KMS-11 (cell line): ENCODE measurements at regions not wholly inside any gene's neighbourhood (a gene's known extent, or its start where the extent isn't known, plus 50 kb on each side); places are given as distances from the start of the nearest gene placed in this dataset.

ENCODE experiments used
- H2AFZ ChIP-seq: fragments of 200-600 bp; sonication (generic); 2 replicates; pipeline ENCODE4 v1.6.1; 2016; ENCODE audit warnings: antibody characterized with exemption, mixed run types, low read depth
- H3K27ac ChIP-seq: fragments of 200-600 bp; sonication (generic); 2 replicates; pipeline ENCODE4 v1.6.1; 2016; ENCODE audit warnings: mild to moderate bottlenecking, mixed run types
- H3K27me3 ChIP-seq: fragments of 200-600 bp; sonication (generic); 2 replicates; pipeline ENCODE4 v1.6.1; 2017; ENCODE audit warnings: mild to moderate bottlenecking, low read depth, mixed run types, moderate library complexity; ENCODE audit not compliant: insufficient read depth
- H3K36me3 ChIP-seq: fragments of 200-600 bp; sonication (generic); 2 replicates; pipeline ENCODE4 v1.6.1; 2017; ENCODE audit warnings: mild to moderate bottlenecking, mixed run types; ENCODE audit not compliant: insufficient read depth
- H3K4me1 ChIP-seq: fragments of 200-600 bp; sonication (generic); 2 replicates; pipeline ENCODE4 v1.6.1; 2016; ENCODE audit warnings: mild to moderate bottlenecking, low read depth, mixed run types; ENCODE audit not compliant: poor library complexity, severe bottlenecking
- H3K4me2 ChIP-seq: fragments of 200-600 bp; sonication (generic); 2 replicates; pipeline ENCODE4 v1.7.0; 2016; ENCODE audit warnings: mild to moderate bottlenecking, mixed run types
- H3K4me3 ChIP-seq: fragments of 200-600 bp; sonication (generic); IDR thresholded peaks from 2 replicates; pipeline ENCODE4 v1.6.1; 2017; ENCODE audit warnings: low read depth, low read length, mixed read lengths; ENCODE audit not compliant: insufficient read depth
- H3K79me2 ChIP-seq: fragments of 200-600 bp; sonication (generic); 2 replicates; pipeline ENCODE4 v1.6.1; 2016; ENCODE audit warnings: low read depth, mixed run types; ENCODE audit not compliant: insufficient read depth
- H3K9ac ChIP-seq: fragments of 200-600 bp; sonication (generic); 2 replicates; pipeline ENCODE4 v1.6.1; 2016; ENCODE audit warnings: mild to moderate bottlenecking, mixed run types
- H4K20me1 ChIP-seq: fragments of 200-600 bp; sonication (generic); 2 replicates; pipeline ENCODE4 v1.6.1; 2016; ENCODE audit warnings: mild to moderate bottlenecking, mixed run types; ENCODE audit not compliant: insufficient read depth
- CTCF ChIP-seq: fragments of 200-600 bp; sonication (generic); conservative IDR thresholded peaks from 2 replicates; pipeline ENCODE4 v1.6.1; 2017; ENCODE audit warnings: low read depth, mild to moderate bottlenecking, antibody characterized with exemption, low read length, moderate library complexity, mixed read lengths

GRCh38 chr20:52419205-52419604 lies 227.6 kb upstream of the ZFP64 start:
- no peak for TF ChIP-seq CTCF
- no peak overlapping the region for H2AFZ ChIP-seq
- no peaks in the 10 kb centered on the region for H4K20me1 ChIP-seq
- no peak overlapping the region for H3K4me3 ChIP-seq
- no peaks in the 10 kb centered on the region for H3K36me3 ChIP-seq
- no peak overlapping the region for H3K27ac ChIP-seq
- no peaks in the 10 kb centered on the region for H3K27me3 ChIP-seq
- no peaks in the 10 kb centered on the region for H3K4me1 ChIP-seq
- H3K9ac ChIP-seq, result no peak overlapping the region
- no peaks in the 10 kb centered on the region for H3K79me2 ChIP-seq
- no peak overlapping the region for H3K4me2 ChIP-seq

- H3K27me3 ChIP-seq, result no peaks in the 10 kb centered on the region
- no peaks in the 10 kb centered on the region for H3K4me1 ChIP-seq
- no peaks in the 10 kb centered on the region for H3K36me3 ChIP-seq
- H3K4me2 ChIP-seq, result no peak overlapping the region
- H2AFZ ChIP-seq, result no peak overlapping the region
- H3K79me2 ChIP-seq, result no peaks in the 10 kb centered on the region
- H3K4me3 ChIP-seq, result no peak overlapping the region
- H4K20me1 ChIP-seq, result no peaks in the 10 kb centered on the region
- no peak for TF ChIP-seq CTCF
- no peak overlapping the region for H3K9ac ChIP-seq
- H3K27ac ChIP-seq, result no peak overlapping the region
Observed at GRCh38 chr20:52416953-52417352, 225.4 kb upstream of the ZFP64 start.

GRCh38 chr20:52411611-52412010 lies 220.0 kb upstream of the ZFP64 start:
- H3K9ac ChIP-seq, result no peak overlapping the region
- H4K20me1 ChIP-seq, result no peaks in the 10 kb centered on the region
- no peak overlapping the region for H3K4me3 ChIP-seq
- no peak overlapping the region for H3K4me2 ChIP-seq
- H3K36me3 ChIP-seq, result no peaks in the 10 kb centered on the region
- H3K27ac ChIP-seq, result no peak overlapping the region
- no peaks in the 10 kb centered on the region for H3K79me2 ChIP-seq
- H2AFZ ChIP-seq, result no peak overlapping the region
- no peak for TF ChIP-seq CTCF
- no peaks in the 10 kb centered on the region for H3K27me3 ChIP-seq
- H3K4me1 ChIP-seq, result no peaks in the 10 kb centered on the region

- no peak for TF ChIP-seq CTCF
- Histone ChIP-seq H3K79me2 (no peaks in the 10 kb centered on the region), H3K9ac (no peak overlapping the region), H3K36me3 (no peaks in the 10 kb centered on the region), H3K4me2 (no peak overlapping the region), H3K4me3 (no peak overlapping the region), H3K4me1 (no peaks in the 10 kb centered on the region), H3K27ac (no peak overlapping the region), H2AFZ (no peak overlapping the region), H3K27me3 (no peaks in the 10 kb centered on the region), H4K20me1 (no peaks in the 10 kb centered on the region)
Observed at GRCh38 chr20:52410731-52411234, 219.2 kb upstream of the ZFP64 start.
